Ecto neural progenitor cell (in vitro differentiated cells): ENCODE measurements at regions not wholly inside any gene's neighbourhood (a gene's known extent, or its start where the extent isn't known, plus 50 kb on each side); places are given as distances from the start of the nearest gene placed in this dataset.
"Not testable (repeated sequence)": the region's sequence is repeated elsewhere in the genome, so short reads cannot be mapped to it uniquely, and the experiment has no call there.

Experiments used
- DNase-seq: peaks from one replicate; pipeline ENCODE4 v3.0.0-alpha.2; 2018; ENCODE audit warnings: low spot score

DNA sequence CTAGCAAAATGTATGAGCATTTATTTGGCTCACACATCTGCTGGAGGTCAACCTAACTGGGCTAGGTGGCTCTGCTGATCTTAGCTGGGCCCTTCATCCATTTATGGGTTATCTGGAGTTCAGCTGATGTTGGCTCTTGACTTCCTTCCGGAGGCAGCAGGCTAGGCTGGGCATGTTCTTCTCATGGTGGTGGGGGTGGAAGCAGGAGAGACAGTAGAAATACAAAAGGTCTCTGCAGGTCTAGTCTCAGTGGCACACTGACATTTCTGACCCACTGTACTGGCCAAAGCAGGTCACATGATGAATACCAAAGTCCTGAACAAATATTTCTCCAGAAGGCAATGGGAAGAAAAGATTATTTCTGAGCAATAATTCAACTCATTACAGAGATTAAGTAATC, 334.6 kb downstream of the CRPPA start:
- no peak for DNase-seq

GRCh38 chr7:16085780-16086179, 335.6 kb downstream of the CRPPA start:
- DNase-seq = not testable (repeated sequence)

GRCh38 chr7:16084875-16085274, 336.5 kb downstream of the CRPPA start:
- DNase-seq = no peak

- DNase-seq = no peak
Measured at GRCh38 chr7:16084370-16084769, 337.0 kb downstream of the CRPPA start.

DNA sequence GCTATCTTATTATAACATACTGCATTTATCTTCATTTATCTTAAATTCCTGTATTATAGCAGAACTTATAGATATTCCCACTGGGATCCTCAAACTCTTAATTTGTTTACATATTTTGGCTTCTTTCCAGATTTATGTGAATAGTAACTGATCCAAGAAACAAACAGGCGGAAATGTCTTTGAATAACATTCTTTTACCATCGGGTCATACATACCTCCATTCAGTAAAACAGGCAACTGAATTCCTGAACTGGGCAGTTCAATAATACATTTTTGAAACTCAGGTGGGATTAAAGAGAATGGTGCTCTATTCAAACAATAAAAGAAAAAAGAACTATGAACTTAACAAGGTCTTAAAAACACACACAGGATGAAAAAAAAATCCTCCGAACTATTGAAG, 337.4 kb downstream of the CRPPA start:
- no peak for DNase-seq

DNA sequence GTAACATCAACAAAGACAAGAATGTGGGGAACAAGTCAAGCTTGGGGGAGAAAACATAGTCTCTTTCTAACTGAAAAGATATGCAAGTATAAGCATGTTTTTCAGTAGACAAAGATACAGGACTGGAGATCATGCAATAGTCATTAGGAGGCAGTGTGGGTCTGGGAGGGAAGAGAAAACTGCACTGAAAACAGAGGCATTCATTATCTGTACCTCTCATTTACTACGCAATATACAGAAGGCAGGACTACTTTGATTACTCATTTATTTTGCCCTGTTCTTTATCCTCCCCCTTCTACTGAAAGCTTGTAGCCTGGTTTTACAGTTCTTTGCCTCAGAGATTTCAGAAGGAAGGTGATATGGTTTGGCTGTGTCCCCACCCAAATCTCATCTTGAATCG, 341.2 kb downstream of the CRPPA start:
- DNase-seq = no peak

DNA sequence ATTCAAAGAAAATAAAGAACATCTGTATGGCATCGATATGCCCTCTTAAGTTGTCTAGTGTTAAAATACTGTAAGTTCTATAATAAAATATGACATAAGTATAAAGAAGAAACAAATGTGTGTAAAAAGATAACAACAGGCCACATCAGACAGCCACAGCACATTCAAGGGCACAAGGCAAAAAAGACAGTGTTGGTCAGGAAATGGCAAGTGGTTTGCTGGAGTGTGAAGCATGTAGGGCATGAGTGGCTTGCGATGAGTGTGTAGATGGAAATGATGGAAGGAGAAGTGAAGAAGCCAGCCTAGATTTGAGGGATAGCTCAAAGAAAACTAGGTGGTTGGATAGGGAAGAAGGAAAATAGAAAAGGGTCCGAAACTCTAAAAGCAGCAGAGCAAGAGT, 341.6 kb downstream of the CRPPA start:
- no peak for DNase-seq

GRCh38 chr7:16078076-16078952, 343.0 kb downstream of the CRPPA start:
- no peak for DNase-seq

DNA sequence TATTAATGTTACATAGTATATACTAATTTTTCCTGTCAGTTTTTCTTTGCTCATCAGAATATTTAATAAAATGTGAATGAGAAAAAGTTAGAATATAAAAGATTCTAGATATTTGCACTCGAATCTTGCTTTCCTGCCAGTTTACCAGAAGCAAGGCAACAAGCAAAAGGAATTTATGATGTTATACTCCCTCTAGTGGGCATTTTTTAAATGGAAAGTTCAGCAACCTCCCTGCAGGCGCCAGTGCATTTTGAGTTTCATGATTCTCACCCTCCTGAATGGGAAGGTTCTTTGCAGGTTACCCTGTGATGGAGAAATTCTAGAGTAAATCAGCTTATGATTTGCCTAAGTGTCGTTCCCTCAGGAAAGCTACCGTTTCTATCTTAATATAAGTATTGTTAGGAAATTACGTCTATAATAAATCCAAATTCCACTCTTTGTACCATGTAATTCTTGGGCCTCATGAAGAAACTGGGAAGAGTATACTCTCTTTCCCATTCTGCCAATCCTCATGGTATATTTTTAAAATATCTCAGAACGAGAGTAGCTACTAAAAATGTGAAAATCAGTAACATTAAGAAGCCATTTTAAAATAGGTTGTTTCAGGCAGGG, 350.0 kb downstream of the CRPPA start:
- DNase-seq = no peak

GRCh38 chr7:16070806-16071205, 350.5 kb downstream of the CRPPA start:
- DNase-seq = no peak

DNA sequence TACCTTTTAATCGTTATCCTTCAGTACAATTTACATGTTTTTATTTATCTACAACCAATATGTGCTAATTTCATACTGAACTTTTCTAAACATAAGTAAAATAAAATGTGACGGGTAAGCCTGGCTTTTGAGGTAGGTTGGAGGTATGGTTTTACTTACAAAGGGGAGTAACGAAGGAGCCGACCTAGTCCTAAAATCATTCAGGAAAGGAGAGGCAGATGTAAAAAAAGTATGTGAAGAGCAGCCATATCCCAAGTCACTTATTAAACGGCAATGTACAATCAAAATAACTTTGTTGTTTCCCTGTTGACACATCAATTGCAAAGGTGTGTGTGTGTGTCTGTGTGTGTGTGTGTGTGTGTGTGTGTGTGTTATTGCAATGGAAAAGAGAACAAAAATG, 351.3 kb downstream of the CRPPA start:
- no peak for DNase-seq

GRCh38 chr7:16068183-16068582, 353.2 kb downstream of the CRPPA start:
- no peak for DNase-seq

GRCh38 chr7:16067711-16068110, 353.6 kb downstream of the CRPPA start:
- DNase-seq = no peak

GRCh38 chr7:16066805-16067459, 354.4 kb downstream of the CRPPA start:
- no peak for DNase-seq

DNA sequence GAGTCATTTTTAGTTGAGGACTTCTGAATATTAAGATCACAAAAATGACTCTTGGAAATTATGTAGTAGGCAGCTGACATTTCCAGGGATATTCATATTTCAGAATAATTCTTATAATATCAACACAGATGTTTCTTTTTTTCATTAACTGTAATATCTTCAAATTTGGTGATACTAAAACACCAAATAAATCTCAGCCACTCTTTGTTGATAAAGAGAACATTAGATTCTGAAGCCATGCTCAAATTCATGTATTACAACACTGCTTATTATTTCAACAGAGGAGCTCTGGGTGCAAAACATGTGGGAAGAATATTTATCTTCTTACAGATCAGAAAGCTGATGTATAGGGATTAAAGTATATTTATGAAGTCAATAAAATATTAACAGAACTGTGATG, 355.4 kb downstream of the CRPPA start:
- DNase-seq = no peak

DNA sequence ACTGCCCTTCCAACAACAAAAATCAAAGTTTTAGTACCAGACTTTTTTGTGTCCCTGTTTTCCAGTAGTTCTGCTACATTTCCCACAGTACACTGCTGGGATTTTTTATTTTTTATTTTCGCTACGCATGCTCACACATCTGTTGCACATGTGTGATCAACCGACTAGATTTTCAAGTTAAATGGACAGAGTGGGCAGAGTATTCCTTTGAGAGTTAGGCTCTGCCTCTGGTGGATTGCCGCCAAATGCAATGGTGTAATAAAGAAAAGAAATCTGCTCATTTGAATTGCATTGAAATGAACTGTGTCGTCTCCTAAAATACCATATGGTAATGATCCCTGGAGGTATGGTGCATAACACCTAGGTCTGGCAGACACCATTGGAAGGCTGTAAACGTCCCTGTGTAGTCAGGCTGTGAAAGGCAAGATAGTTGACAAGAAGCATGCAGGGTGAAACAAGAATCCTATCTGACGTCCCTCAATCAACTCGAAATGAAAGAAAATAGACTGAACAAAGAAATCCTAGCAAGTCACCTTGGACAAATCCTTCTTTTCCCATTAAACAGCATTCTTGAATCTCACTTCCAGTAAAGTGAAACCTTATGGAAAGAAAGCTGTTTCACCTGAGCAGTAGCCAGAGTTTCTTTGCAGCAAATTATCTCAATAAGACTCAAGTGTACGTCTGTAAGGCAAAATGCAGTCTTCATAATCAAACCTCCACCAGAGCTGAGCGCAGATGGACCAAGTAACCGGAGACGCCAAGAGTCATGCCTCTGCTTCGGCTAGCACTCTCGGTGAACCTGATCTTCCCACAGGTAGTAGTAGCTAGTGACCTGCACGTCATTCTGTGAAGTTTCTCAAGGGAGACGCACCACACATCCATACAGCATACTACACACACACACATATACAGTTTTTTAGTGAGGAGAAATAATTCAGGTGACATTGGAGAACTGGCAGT, 357.3 kb downstream of the CRPPA start:
- DNase-seq = no peak

GRCh38 chr7:16063221-16063620, 358.1 kb downstream of the CRPPA start:
- no peak for DNase-seq

- no peak for DNase-seq
Measured at GRCh38 chr7:16062269-16062668, 359.1 kb downstream of the CRPPA start.

DNA sequence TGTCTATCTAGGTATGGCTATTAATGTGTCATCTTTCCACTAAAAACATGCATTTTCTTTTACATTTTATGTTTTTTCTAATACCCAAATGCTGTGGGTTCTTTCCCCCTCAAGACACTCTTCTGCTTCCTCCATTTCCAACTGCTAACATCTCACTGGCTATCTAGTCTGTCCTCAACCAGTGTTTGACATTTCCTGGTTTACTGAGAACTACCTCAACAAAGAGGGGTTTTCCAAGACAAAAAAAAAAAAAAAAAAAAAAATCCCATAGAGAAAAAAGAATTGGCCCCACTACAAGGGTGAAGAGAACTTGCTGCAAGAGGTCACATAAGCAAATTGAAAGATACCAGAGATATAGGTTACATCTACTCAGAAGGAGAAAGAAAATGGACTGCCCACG, 359.7 kb downstream of the CRPPA start:
- no peak for DNase-seq

GRCh38 chr7:16061011-16061410, 360.3 kb downstream of the CRPPA start:
- no peak for DNase-seq

- no peak for DNase-seq
Measured at GRCh38 chr7:16060502-16060901, 360.8 kb downstream of the CRPPA start.
